HG03439 (cell line): ENCODE measurements at regions not wholly inside any gene's neighbourhood (a gene's known extent, or its start where the extent isn't known, plus 50 kb on each side); places are given as distances from the start of the nearest gene placed in this dataset.

ENCODE experiments used
- ATAC-seq: cut with Tn5 transposase; IDR thresholded peaks from one replicate; pipeline ENCODE4 v1.9.1; 2021; ENCODE audit warnings: mild to moderate bottlenecking, moderate library complexity; ENCODE audit not compliant: unreplicated experiment

DNA sequence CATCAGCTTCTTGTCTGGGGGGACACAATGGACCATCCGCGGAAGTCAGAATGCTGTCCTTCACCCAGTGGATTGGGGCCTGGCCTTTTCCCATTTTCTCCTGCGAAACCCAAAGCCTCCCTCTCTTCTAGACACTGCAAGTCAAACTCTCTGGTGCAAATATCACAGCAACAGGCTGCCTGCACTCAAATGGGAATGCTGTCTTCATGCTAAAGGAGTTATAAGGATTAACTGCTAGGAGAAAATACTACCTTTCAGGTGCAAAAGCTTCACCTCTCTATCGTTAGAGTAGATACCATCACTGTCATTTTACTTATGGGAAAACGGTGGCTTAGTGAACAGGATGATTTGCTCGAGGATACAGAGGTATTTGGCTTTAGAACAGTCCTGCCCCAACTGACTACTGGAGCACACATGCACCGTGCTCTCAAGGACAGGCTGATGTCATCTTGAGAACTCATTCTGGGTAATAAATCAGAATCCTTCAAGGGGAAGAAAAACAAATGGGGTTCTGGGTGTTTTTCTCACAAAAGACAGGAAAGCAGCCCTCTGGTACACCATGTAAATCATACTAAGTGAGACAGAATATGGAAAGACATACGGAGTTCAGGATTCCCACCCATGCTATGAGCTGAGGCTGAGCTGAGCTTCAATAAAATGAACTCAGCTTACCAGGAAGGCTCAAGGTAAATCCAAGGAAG is 100.9 kb downstream of the SAMD9 start:
- ATAC-seq, result no peak

DNA sequence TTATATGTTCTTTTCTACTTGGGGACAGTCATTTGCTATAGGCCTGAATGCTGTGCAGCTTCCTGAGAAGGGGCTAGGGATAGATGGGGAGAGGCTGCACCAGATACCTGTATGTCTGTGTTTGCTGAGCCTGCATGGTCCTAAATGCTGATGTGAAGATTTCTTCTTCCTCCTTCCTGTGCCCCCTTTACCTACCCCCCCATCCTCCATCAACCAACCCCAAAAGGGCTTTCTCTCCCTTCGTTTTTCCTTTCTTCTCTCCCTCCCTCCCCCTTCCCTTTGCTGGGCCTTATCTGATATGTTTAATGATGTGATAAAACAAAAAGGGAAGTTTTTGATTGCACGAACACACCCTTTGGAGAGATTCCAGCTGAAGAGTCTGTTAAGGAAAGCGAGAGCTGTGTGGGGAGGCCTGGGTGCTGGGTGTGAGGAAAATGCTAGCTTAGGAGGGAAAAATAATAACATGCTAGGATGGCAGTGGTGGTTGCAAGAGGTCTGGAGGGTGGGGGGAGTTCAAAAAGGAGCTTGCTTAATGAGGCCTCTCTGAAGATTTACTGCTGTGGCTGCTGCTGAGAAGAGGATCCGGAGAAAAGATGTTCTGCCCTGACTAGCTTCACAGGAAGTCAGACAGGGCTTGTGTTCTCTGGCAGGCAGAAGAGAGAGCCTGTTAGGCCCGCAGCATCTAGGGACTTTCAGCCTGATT is 101.8 kb downstream of the SAMD9 start:
- no peak for ATAC-seq

DNA sequence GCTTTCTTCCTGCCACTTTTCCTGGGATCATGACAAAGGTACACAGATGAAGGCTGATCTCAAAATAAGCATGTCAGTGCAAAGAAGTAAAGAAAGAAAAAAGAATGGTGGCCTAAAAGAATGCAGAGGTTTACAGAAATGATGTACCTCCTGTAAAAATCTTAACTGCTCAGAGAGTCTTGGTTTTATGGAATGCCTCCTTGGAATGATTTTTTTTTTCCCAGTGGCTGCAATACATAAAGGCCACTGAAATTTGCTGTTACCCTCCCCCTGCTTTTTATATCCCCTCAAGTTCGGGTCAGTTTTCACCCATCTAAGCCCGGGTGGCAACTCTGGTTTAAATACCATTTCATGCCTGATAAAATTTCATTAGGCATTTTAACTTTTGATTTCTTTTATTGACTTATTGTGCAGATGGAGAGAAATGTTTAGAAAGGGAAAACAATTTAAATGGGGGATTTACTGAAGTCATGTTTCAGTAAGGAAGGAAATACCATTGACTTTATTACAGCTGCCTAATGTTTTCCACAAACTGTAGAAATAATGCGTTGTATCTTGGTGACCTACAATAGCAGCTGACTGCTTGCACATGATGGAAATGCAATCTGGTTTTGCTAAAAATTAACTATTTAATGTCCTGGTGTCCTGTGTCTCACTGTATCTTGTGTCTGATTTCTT is 102.5 kb downstream of the SAMD9 start:
- no peak for ATAC-seq

DNA sequence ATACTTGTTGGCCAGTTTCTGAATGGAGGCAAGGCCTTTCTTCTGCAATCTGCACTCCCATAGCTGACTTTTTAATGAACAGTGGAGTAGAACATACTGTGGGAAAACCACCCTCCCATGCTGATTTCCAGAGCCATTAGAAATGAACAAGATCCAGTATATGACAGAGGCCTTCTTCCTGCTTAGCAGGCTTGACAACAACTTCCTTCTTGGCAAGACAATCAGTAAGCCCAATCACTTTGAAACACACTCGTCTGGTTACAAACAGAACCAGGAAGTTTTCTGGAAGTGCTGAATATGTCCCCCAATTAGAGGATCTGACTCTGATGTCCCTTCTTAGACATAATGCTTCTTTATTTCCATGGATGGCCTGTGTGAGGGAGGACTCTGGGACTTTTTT is 103.4 kb downstream of the SAMD9 start:
- ATAC-seq, result no peak

DNA sequence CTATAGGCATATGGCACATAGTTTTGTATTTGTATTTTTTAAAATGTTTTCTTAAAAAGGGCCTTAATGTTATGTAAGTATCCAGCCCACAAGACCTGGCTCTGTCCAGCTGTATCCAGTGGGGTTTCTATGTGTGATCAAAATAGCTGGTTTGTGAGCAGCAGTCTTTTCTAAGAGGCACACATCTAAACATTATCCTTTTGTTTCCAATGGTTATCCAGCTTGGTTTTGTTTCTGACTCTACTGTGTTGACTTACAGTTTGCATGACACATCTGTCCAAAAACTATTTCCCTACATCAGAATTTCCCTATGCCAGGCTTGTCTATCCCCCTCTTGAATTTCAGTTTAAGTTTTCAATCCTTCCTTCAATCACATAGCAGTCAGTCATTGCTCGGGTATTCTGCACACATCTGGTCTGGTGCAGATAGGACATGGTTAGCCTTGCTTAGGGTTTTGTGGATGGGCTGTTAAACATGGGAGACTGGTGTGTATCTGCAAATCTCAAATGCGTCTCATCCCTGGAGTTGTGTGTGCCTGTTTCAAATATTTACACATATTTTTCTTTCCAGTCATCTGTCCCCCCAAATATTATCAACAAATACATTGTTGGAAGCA is 104.2 kb downstream of the SAMD9 start:
- no peak for ATAC-seq

DNA sequence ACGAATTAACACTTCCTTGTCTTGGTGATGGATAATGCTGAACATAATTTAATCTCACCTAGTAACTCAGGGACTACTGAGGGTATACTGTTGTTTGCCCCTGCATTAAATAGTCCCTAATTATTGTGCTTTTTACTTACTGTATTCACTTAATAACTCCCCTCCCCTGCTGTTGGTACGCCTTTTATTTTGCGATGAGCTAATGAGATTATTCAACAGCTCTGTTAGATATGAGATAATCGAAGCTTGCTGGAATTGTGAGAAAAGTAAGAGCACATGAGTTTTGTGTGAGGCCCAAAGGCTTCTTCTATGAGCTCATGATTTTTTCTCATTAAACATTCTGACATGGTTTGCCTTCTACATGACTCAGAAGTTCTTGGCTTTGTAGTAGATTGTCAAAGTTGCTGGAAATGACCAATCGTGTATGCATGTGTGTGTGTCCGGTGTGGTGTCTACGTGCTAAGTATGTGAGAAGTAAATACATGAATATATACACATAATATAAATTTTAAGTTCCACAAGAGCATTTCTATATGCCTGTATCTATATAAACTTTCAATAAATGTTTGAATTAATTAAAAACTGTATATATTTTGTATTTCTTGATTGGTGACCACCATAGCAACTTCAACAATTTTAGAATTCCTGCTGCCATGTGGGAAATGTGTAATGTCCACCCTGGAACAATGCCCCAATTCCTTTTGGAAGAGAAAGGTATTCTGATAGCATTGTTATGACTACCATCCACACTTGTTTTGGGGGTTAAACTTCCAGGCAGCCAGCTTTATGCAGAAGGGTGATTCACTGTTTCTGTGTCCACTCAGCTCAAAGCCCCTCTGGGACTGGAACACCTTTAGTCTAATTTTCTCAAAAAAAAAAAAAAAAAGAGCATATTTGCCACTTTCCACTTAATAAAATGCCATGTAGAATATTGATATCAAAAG is 106.2 kb downstream of the SAMD9 start:
- no peak for ATAC-seq

DNA sequence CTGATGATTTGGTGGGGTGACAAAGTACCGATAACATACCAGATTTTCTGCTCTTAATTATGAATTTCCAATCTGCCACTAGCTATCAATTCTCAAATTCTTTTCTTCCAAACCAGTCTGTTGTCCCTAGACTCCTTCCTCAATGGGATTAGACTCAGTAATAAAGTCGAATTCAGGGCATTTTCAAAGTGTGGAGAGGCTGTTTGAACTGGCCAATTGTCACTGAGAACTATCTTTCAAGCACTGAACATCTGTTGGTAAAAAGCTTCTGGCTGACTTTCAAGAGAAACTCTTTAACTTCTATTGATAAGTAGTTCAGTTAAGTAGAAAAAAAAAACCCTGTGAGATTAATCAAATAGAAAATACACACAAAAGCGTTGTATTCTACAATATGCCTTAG is 108.9 kb downstream of the SAMD9 start:
- no peak for ATAC-seq

- ATAC-seq, result no peak
Observed at GRCh38 chr7:93006480-93007095, 111.2 kb downstream of the SAMD9 start.

- ATAC-seq, result no peak
Observed at GRCh38 chr7:93004906-93005305, 112.9 kb downstream of the SAMD9 start.

DNA sequence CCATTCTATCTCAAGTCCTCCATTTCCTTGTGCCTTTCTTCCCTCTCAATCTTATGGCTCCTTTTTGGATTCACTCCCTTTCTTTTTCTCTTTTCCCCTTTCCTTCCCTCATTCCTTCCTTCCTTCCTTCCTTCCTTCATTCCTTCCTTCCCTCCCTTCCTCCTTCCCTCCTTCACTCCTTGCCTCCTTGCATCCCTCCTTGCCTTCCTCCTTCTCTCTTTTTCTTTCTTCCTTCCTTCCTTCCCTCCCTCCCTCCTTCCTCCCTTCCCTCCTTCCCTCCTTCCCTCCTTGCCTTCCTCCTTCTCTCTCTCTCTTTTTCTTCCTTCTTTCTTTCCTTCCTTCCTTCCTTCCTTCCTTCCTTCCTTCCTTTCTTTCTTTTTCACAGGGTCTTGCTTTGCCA is 120.1 kb downstream of the SAMD9 start:
- no peak for ATAC-seq

DNA sequence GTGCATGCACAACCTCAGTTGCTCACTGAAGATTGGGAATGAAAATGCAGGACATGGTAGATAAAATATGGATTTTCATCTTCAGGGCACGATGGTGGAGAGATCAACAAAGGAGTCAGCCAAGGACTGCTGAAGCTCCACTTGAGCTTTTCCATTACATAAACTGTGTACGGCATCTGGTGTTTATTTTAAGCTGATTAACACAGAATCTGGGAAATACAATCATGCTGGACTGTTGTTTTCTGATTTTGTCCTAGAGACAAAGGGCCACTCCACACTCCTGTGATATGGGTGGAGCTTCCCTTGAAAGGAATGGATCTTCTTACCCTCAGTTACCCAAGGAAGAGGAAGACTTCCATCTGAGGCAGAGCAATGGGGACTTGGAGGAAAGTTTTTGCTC is 120.6 kb downstream of the SAMD9 start:
- no peak for ATAC-seq

GRCh38 chr7:92994901-92995300 is 122.9 kb downstream of the SAMD9 start:
- no peak for ATAC-seq

DNA sequence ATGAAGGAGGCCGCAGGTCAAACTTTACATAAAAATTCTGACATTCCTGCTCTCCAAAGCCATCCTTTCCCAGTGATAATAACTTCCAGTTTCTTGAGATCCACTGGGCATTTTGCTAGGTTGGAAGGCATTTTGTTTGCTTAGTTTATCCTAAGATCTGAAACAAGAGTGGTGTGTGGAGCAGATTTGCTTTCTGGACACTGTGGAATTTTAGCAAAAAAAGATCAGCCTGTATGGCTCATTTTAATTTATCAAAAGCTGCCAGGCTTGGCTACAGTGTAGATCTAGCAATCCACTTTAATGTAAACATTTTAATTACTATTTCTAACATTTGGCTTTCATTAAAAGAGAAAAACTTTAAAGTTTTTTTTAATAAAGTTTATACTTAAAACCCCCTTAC is 124.8 kb downstream of the SAMD9 start:
- no peak for ATAC-seq

DNA sequence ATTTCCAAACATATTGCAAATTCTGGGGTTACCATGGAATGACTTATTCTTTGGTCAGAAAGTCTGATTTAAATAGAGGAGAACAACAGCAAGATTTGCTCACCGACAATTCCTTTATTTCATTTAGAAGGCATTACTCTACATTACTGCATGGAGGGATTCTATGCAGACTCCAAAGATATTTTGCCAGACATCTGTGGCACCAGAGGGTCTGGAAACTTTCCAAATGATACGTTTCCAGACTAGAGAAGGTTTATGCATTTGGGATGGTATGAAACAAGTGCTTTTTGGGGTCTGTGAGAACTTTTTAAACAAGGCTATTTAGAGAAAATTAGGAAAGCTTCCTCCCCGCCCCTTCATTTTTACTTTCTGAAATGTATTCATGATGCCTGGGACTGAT is 125.3 kb downstream of the SAMD9 start:
- no peak for ATAC-seq

DNA sequence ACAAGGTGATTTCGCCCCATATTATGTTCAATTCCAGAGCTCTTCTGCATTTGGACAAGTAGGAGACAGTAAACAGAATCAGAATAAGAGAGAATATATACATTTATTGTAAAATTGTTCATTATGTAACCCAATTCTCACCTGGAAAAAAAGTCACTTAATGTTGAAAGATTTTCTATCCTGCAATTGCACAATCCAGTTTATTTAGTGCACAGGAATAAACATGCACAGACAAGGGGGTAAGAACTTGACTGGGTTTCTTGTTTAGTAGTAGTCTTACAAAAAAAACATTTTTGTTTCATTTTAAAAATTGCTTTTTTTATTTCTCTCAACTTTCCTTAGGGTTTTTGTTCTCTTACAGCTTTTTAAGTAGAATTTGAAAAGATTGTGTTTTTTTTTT is 126.6 kb downstream of the SAMD9 start:
- no peak for ATAC-seq

- no peak for ATAC-seq
Observed at GRCh38 chr7:92988941-92989545, 128.7 kb downstream of the SAMD9 start.

DNA sequence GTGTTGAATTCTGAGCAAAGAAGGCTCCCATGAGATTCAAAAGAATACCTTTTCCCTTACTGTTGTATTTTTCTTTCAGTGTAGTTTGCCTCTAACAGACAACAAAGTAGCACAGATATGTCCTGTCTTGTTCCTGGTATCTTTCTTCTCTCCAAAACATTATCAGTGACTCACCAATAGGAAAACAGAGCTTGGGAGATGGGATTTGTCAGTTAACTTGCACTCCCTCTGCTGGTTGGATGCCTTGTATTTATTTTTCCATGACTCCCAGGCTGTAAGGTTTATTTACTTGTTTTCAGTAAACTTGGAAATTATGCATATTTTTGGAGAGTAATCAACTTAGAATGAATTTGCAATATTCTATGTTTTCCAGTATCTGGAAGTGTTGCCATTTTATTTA is 129.7 kb downstream of the SAMD9 start:
- no peak for ATAC-seq

DNA sequence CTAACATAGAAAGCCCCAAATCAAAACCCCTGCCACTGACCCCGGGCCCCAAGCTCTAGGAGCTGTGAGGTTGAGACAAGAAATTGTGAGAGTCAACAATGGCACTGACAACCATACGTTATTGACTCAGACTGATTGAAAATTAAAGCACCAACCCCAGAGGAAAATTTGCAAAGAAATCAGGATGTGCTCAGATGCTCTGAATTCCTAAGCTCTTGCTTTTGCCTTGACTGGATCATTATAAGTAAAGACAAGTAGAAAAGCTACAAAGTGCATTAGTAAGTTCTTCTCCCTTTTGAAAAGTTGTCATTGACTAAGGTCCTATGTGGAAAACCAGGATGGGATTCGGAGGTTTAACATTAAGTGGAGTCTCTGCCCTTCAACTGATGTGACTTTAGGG is 130.2 kb downstream of the SAMD9 start:
- ATAC-seq, result no peak

- ATAC-seq, result no peak
Observed at GRCh38 chr7:92987095-92987494, 130.7 kb downstream of the SAMD9 start.

DNA sequence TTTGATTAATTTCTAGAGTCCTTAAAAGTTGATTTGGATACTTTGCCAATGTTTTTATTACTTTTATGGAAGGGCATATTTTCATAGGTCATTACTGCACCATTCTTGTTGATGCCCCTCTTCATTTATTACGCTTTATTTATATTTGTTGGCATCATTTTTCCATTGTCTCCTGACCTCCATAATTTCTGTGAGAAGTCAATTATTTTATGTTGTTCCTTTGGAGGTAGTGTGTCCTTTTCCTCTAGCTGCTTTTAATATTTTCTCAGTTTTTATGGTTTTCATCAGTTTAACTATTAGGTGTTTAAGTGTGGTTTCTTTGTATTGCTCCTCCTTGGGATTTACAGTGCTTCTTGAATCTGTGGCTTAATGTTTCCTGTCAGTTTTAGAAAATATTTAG is 134.9 kb downstream of the SAMD9 start:
- ATAC-seq, result no peak
